ENCODE measurements at regions not wholly inside any gene's neighbourhood (a gene's known extent, or its start where the extent isn't known, plus 50 kb on each side); places are given as distances from the start of the nearest gene placed in this dataset.

GRCh38 chr5:168136340-168136739 lies 155.1 kb upstream of the WWC1 start:
- TF ChIP-seq, protein P1, sequence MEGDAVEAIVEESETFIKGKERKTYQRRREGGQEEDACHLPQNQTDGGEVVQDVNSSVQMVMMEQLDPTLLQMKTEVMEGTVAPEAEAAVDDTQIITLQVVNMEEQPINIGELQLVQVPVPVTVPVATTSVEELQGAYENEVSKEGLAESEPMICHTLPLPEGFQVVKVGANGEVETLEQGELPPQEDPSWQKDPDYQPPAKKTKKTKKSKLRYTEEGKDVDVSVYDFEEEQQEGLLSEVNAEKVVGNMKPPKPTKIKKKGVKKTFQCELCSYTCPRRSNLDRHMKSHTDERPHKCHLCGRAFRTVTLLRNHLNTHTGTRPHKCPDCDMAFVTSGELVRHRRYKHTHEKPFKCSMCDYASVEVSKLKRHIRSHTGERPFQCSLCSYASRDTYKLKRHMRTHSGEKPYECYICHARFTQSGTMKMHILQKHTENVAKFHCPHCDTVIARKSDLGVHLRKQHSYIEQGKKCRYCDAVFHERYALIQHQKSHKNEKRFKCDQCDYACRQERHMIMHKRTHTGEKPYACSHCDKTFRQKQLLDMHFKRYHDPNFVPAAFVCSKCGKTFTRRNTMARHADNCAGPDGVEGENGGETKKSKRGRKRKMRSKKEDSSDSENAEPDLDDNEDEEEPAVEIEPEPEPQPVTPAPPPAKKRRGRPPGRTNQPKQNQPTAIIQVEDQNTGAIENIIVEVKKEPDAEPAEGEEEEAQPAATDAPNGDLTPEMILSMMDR (IDR thresholded peaks at IDR 0.05): no peak
- TF ChIP-seq POLR2A (IDR thresholded peaks at IDR 0.05): no peak
